HG03354 (cell line): ENCODE measurements at regions not wholly inside any gene's neighbourhood (a gene's known extent, or its start where the extent isn't known, plus 50 kb on each side); places are given as distances from the start of the nearest gene placed in this dataset.
"Not testable (repeated sequence)": the region's sequence is repeated elsewhere in the genome, so short reads cannot be mapped to it uniquely, and the experiment has no call there.

Experiments
- ATAC-seq: cut with Tn5 transposase; IDR thresholded peaks from one replicate; pipeline ENCODE4 v1.9.1; 2021; ENCODE audit warnings: mild to moderate bottlenecking; ENCODE audit not compliant: unreplicated experiment, poor library complexity, severe bottlenecking

- ATAC-seq, result not testable (repeated sequence)
Observed at GRCh38 chr6:58055465-58056176, 738.2 kb downstream of the PRIM2 start.

GRCh38 chr6:58059701-58060100 lies 742.3 kb downstream of the PRIM2 start:
- ATAC-seq, result not testable (repeated sequence)

- ATAC-seq, result not testable (repeated sequence)
Observed at GRCh38 chr6:58063542-58063941, 746.1 kb downstream of the PRIM2 start.

GRCh38 chr6:58067867-58068548 lies 750.6 kb downstream of the PRIM2 start:
- not testable (repeated sequence) for ATAC-seq

- no peak for ATAC-seq
Observed at GRCh38 chr6:58073263-58073662, 755.8 kb downstream of the PRIM2 start.

- ATAC-seq, result not testable (repeated sequence)
Observed at GRCh38 chr6:58090067-58090466, 772.6 kb downstream of the PRIM2 start.

- not testable (repeated sequence) for ATAC-seq
Observed at GRCh38 chr6:58097251-58097650, 779.8 kb downstream of the PRIM2 start.

GRCh38 chr6:58113960-58114359 lies 796.5 kb downstream of the PRIM2 start:
- no peak for ATAC-seq

GRCh38 chr6:58117162-58117561 lies 799.7 kb downstream of the PRIM2 start:
- ATAC-seq, result not testable (repeated sequence)

- not testable (repeated sequence) for ATAC-seq
Observed at GRCh38 chr6:58121616-58122015, 804.2 kb downstream of the PRIM2 start.

GRCh38 chr6:58123770-58124169 lies 806.3 kb downstream of the PRIM2 start:
- not testable (repeated sequence) for ATAC-seq

GRCh38 chr6:58128549-58128948 lies 811.1 kb downstream of the PRIM2 start:
- ATAC-seq, result peak; percentile 88

GRCh38 chr6:58129098-58129497 lies 811.7 kb downstream of the PRIM2 start:
- not testable (repeated sequence) for ATAC-seq

- ATAC-seq, result not testable (repeated sequence)
Observed at GRCh38 chr6:58139746-58140145, 822.3 kb downstream of the PRIM2 start.

GRCh38 chr6:58171025-58171424 lies 853.6 kb downstream of the PRIM2 start:
- not testable (repeated sequence) for ATAC-seq

GRCh38 chr6:58181557-58182065 lies 864.2 kb downstream of the PRIM2 start:
- ATAC-seq, result peak; percentile 70

GRCh38 chr6:58185300-58185699 lies 867.9 kb downstream of the PRIM2 start:
- not testable (repeated sequence) for ATAC-seq

GRCh38 chr6:58193209-58193608 lies 875.8 kb downstream of the PRIM2 start:
- ATAC-seq, result not testable (repeated sequence)

- ATAC-seq, result no peak
Observed at GRCh38 chr6:58198301-58198700, 880.9 kb downstream of the PRIM2 start.

GRCh38 chr6:58237124-58237523 lies 919.7 kb downstream of the PRIM2 start:
- not testable (repeated sequence) for ATAC-seq

GRCh38 chr6:58238421-58238820 lies 921.0 kb downstream of the PRIM2 start:
- not testable (repeated sequence) for ATAC-seq
